Astrocyte of the spinal cord (primary cell): ENCODE measurements at regions not wholly inside any gene's neighbourhood (a gene's known extent, or its start where the extent isn't known, plus 50 kb on each side); places are given as distances from the start of the nearest gene placed in this dataset.

ENCODE experiments used
- DNase-seq: peaks from one replicate; pipeline ENCODE4 v3.0.0; 2011; ENCODE audit warnings: low read depth, low spot score
- H3K4me3 ChIP-seq: 2 replicates; pipeline ENCODE4 v1.5.1; 2011; ENCODE audit warnings: low read depth, mild to moderate bottlenecking, low read length, moderate library complexity
- in situ Hi-C: cut with HindIII; loops from 2 replicates; pipeline ENCODE4 v1.10.0; 2017; ENCODE audit warnings: low sequenced_read_pairs
- TF ChIP-seq, protein P1 (sequence below): IDR thresholded peaks from 2 replicates; pipeline ENCODE4 v1.5.1; 2012; ENCODE audit warnings: low read depth, mild to moderate bottlenecking, low read length, inconsistent platforms

DNA sequence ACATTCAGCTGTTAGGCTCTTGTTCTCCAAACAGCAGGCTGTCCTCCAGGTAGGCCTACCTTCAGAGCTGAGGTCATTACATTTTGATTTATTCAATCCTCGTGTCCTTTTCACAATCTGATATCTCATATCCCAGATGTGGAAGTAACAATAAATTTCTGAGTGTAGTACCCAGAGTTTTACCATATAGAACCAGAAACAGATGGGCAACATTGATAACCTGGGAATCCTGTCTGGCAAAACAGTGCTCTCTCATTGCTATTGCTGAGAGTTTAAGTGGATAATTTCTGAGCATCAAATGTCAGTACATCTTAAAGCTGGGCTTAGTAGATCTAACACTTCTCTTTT lies 1007.8 kb downstream of the REEP3 start:
- TF ChIP-seq, protein P1, sequence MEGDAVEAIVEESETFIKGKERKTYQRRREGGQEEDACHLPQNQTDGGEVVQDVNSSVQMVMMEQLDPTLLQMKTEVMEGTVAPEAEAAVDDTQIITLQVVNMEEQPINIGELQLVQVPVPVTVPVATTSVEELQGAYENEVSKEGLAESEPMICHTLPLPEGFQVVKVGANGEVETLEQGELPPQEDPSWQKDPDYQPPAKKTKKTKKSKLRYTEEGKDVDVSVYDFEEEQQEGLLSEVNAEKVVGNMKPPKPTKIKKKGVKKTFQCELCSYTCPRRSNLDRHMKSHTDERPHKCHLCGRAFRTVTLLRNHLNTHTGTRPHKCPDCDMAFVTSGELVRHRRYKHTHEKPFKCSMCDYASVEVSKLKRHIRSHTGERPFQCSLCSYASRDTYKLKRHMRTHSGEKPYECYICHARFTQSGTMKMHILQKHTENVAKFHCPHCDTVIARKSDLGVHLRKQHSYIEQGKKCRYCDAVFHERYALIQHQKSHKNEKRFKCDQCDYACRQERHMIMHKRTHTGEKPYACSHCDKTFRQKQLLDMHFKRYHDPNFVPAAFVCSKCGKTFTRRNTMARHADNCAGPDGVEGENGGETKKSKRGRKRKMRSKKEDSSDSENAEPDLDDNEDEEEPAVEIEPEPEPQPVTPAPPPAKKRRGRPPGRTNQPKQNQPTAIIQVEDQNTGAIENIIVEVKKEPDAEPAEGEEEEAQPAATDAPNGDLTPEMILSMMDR = no peak
- no peak overlapping the region for H3K4me3 ChIP-seq
- in situ Hi-C loops = no loop called here
- DNase-seq = no peak

DNA sequence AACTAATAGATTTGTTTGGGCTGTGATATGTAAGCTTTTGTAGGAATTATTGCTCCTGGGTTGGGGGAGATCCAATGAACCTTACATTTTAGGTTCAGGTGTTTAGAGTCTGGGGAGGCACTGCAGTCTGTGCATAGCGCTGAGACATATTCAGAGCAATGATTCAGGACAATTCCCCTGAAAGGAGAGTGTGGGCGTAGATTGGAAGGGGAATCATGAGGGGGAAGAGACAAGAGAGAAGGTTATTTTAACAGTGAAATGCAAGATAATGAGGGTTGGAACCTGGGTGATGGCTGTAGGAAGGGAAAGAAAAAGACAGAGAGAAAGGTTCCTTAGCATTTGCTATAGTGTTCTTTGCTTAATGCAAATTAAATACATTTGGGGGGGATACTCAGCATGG lies 1013.4 kb downstream of the REEP3 start:
- no peak overlapping the region for H3K4me3 ChIP-seq
- DNase-seq = no peak
- in situ Hi-C loops = no loop called here
- TF ChIP-seq, protein P1 = no peak

DNA sequence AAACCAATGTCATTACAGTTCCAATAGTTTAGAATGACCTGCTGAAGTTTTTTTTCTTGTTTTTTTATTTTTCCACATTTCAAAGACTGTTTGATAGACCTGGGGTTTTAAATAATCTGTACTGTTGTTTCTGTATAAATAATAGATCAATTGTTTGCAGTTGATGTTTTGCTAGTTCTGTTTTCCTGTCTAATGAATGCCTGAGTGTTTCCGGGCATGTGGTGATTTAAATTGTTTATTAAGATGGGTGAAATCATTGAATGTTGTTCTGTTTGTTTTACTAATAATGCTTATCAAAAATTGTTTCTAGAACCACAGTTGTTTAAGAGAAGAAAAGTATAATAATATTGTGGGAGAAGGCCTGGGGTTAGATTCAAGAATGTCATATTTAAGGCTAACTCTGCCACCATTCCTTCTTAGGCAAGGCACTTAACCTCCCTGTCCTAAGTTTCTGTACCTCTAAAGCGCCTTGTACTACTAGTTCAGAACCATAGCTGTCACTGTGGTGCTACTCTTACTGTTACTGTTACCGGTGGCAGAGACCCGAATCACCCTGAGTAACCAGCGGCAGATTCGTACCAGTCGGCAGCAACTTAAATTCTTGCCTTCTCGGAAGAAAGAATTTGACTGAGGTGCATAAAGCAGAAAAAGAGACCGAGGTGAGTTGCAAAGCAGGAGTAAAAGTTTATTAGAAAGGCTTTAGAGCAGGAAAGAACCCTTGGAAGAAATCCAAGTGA lies 1014.1 kb downstream of the REEP3 start:
- in situ Hi-C loops = no loop called here
- TF ChIP-seq, protein P1 = no peak
- DNase-seq = no peak
- H3K4me3 ChIP-seq = no peak overlapping the region

DNA sequence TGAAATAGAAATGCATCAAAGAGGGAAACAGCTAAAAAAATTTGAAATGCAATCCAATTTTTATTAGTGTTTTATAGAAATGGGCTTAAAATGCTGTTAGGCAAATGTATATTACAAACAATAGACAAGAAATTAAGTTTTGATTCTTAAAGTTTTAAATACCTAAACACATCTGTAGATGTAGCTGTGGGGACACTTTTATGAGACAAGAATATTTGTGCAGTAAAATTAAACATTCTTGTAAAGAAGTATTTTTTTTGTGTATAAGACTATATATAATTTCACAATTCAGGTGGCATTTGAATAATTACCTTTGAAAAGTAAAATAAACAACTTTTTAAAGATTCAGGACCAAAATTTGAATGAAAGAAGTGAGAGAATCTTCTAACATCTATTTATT lies 1015.9 kb downstream of the REEP3 start:
- TF ChIP-seq, protein P1 = no peak
- in situ Hi-C loops = no loop called here

DNA sequence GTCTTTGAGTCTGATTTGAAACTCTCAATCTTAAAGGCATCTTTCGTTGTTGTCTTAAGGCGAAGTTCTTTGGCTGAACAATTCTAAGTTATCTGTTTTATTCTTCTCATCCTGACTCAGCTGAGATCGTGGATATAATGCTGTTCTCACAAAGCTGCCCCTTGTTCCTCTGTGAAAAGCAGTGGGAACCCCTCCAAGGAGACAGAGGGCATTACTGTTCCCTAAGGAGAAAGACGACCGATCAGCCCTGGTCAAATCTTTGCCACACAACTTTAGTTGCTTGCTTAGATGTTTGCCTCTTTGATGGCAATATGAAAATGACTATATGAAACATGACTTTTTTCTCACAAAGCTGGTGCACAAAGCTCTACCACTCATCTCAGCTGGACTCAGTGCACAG lies 1016.7 kb downstream of the REEP3 start:
- TF ChIP-seq, protein P1 = no peak
- H3K4me3 ChIP-seq = no peak overlapping the region
- no peak for DNase-seq
- in situ Hi-C loops = no loop called here

More for the DNA sequence above, 1015.9 kb downstream of the REEP3 start:
- no peak overlapping the region for H3K4me3 ChIP-seq
- no peak for DNase-seq

DNA sequence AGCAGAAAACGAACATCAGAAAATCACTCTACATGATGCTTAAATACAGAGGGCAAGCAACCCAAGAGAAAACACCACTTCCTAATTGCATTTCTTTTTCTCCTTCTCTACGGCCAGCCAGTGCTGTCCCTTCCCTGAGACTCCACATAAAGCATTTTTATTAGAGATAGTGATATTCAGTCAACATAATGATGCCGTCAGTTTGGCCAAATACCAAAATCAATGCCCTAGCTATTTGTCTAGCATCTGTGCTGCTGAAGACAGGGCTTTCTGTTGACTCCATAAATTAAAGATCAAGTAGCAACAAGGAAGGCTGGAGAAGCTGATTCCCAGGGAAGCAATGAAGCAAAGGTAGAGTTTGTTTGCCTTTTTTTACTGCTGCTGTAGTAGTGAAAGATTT lies 1024.9 kb downstream of the REEP3 start:
- TF ChIP-seq, protein P1 = no peak
- no peak overlapping the region for H3K4me3 ChIP-seq
- DNase-seq = no peak
- in situ Hi-C loops = no loop called here
